IPS-18a (cell line): ENCODE measurements at regions not wholly inside any gene's neighbourhood (a gene's known extent, or its start where the extent isn't known, plus 50 kb on each side); places are given as distances from the start of the nearest gene placed in this dataset.
"Not testable (repeated sequence)": the region's sequence is repeated elsewhere in the genome, so short reads cannot be mapped to it uniquely, and the experiment has no call there.

ENCODE experiments used
- H3K27ac ChIP-seq: one replicate; pipeline ENCODE4 v1.5.1; 2013; ENCODE audit warnings: low read length
- H3K27me3 ChIP-seq: one replicate; pipeline ENCODE4 v1.6.1; 2013; ENCODE audit warnings: mild to moderate bottlenecking, low read length; ENCODE audit not compliant: control insufficient read depth, insufficient read depth
- H3K36me3 ChIP-seq: one replicate; pipeline ENCODE4 v1.6.1; 2013; ENCODE audit warnings: low read depth, low read length; ENCODE audit not compliant: control insufficient read depth
- H3K4me1 ChIP-seq: one replicate; pipeline ENCODE4 v1.6.1; 2013; ENCODE audit warnings: low read depth, low read length; ENCODE audit not compliant: control insufficient read depth
- H3K4me3 ChIP-seq: one replicate; pipeline ENCODE4 v1.5.1; 2013; ENCODE audit warnings: low read length
- H3K9ac ChIP-seq: one replicate; pipeline ENCODE4 v1.6.1; 2013; ENCODE audit warnings: mild to moderate bottlenecking, low read length, moderate library complexity
- H3K9me3 ChIP-seq: one replicate; pipeline ENCODE4 v1.6.1; 2013; ENCODE audit warnings: low read depth, low read length; ENCODE audit not compliant: control insufficient read depth

GRCh38 chr6:139962654-139963347 lies 588.4 kb upstream of the CITED2 start:
- Histone ChIP-seq H3K27me3 (no peaks in the 10 kb centered on the region), H3K27ac (no peak overlapping the region), H3K9ac (no peak overlapping the region), H3K9me3 (no peaks in the 10 kb centered on the region), H3K4me1 (peaks cover 21% of the 10 kb centered on the region), H3K36me3 (no peaks in the 10 kb centered on the region), H3K4me3 (no peak overlapping the region)

- Histone ChIP-seq H3K27me3 (no peaks in the 10 kb centered on the region), H3K9me3 (no peaks in the 10 kb centered on the region), H3K4me1 (peaks cover 16% of the 10 kb centered on the region), H3K9ac (no peak overlapping the region), H3K36me3 (no peaks in the 10 kb centered on the region), H3K27ac (no peak overlapping the region), H3K4me3 (no peak overlapping the region)
Measured at GRCh38 chr6:139961190-139961589, 586.7 kb upstream of the CITED2 start.

- Histone ChIP-seq H3K36me3 (no peaks in the 10 kb centered on the region), H3K27ac (no peak overlapping the region), H3K27me3 (no peaks in the 10 kb centered on the region), H3K4me3 (no peak overlapping the region), H3K9me3 (no peaks in the 10 kb centered on the region), H3K9ac (no peak overlapping the region), H3K4me1 (peaks cover 12% of the 10 kb centered on the region)
Measured at GRCh38 chr6:139960671-139961070, 586.2 kb upstream of the CITED2 start.

GRCh38 chr6:139955366-139956155 lies 581.1 kb upstream of the CITED2 start:
- Histone ChIP-seq H3K9me3 (peaks cover 7% of the 10 kb centered on the region), H3K9ac (no peak overlapping the region), H3K4me1 (no peaks in the 10 kb centered on the region), H3K27me3 (no peaks in the 10 kb centered on the region), H3K36me3 (no peaks in the 10 kb centered on the region), H3K4me3 (no peak overlapping the region), H3K27ac (no peak overlapping the region)

- H3K9ac ChIP-seq: no peak overlapping the region
- no peak overlapping the region for H3K4me3 ChIP-seq
- no peaks in the 10 kb centered on the region for H3K27me3 ChIP-seq
- H3K4me1 ChIP-seq: no peaks in the 10 kb centered on the region
- no peak overlapping the region for H3K27ac ChIP-seq
- H3K36me3 ChIP-seq: no peaks in the 10 kb centered on the region
- H3K9me3 ChIP-seq: peaks cover 7% of the 10 kb centered on the region
Measured at GRCh38 chr6:139954463-139955071, 580.1 kb upstream of the CITED2 start.

GRCh38 chr6:139953780-139954179 lies 579.3 kb upstream of the CITED2 start:
- H3K36me3 ChIP-seq, H3K27me3 ChIP-seq, H3K9me3 ChIP-seq, H3K4me1 ChIP-seq, H3K4me3 ChIP-seq, H3K9ac ChIP-seq, H3K27ac ChIP-seq: not testable (repeated sequence)

- Histone ChIP-seq H3K9me3 (peaks cover 7% of the 10 kb centered on the region), H3K4me1 (no peaks in the 10 kb centered on the region), H3K27ac (no peak overlapping the region), H3K9ac (no peak overlapping the region), H3K4me3 (no peak overlapping the region), H3K27me3 (no peaks in the 10 kb centered on the region), H3K36me3 (no peaks in the 10 kb centered on the region)
Measured at GRCh38 chr6:139951172-139951571, 576.7 kb upstream of the CITED2 start.

GRCh38 chr6:139944976-139945375 lies 570.5 kb upstream of the CITED2 start:
- H3K27ac ChIP-seq: no peak overlapping the region
- no peaks in the 10 kb centered on the region for H3K9me3 ChIP-seq
- H3K4me1 ChIP-seq: peaks cover 25% of the 10 kb centered on the region
- H3K36me3 ChIP-seq: no peaks in the 10 kb centered on the region
- H3K4me3 ChIP-seq: no peak overlapping the region
- H3K9ac ChIP-seq: no peak overlapping the region
- H3K27me3 ChIP-seq: no peaks in the 10 kb centered on the region

- peaks cover 31% of the 10 kb centered on the region for H3K4me1 ChIP-seq
- H3K27ac ChIP-seq: no peak overlapping the region
- H3K27me3 ChIP-seq: no peaks in the 10 kb centered on the region
- no peaks in the 10 kb centered on the region for H3K36me3 ChIP-seq
- no peak overlapping the region for H3K4me3 ChIP-seq
- H3K9ac ChIP-seq: no peak overlapping the region
- no peaks in the 10 kb centered on the region for H3K9me3 ChIP-seq
Measured at GRCh38 chr6:139944131-139944530, 569.7 kb upstream of the CITED2 start.

- peaks cover 34% of the 10 kb centered on the region for H3K4me1 ChIP-seq
- no peak overlapping the region for H3K27ac ChIP-seq
Measured at GRCh38 chr6:139943391-139943790, 568.9 kb upstream of the CITED2 start.

GRCh38 chr6:139942331-139942730 lies 567.9 kb upstream of the CITED2 start:
- Histone ChIP-seq H3K27ac (no peak overlapping the region), H3K4me1 (peaks cover 34% of the 10 kb centered on the region), H3K36me3 (no peaks in the 10 kb centered on the region)

More at GRCh38 chr6:139943391-139943790, 568.9 kb upstream of the CITED2 start:
- H3K36me3 ChIP-seq: no peaks in the 10 kb centered on the region
- H3K9me3 ChIP-seq: no peaks in the 10 kb centered on the region
- H3K4me3 ChIP-seq: no peak overlapping the region
- no peaks in the 10 kb centered on the region for H3K27me3 ChIP-seq
- H3K9ac ChIP-seq: no peak overlapping the region

More at GRCh38 chr6:139942331-139942730, 567.9 kb upstream of the CITED2 start:
- H3K27me3 ChIP-seq: no peaks in the 10 kb centered on the region
- no peak overlapping the region for H3K9ac ChIP-seq
- H3K9me3 ChIP-seq: no peaks in the 10 kb centered on the region
- no peak overlapping the region for H3K4me3 ChIP-seq
